Posterior cingulate gyrus (tissue), 11 donors: ENCODE measurements at regions not wholly inside any gene's neighbourhood (a gene's known extent, or its start where the extent isn't known, plus 50 kb on each side); places are given as distances from the start of the nearest gene placed in this dataset.

Experiments
- DNase-seq, 10 donors: peaks; one replicate each; pipeline versions ENCODE4 v3.0.0 to v3.0.0-alpha.2; 2020 to 2021; ENCODE audit warnings: mixed read lengths in 3 of 10
- intact Hi-C: fragments of 100-400 bp; cut with DNase I; formaldehyde crosslinking; loops from one replicate; pipeline ENCODE4 v1.15.1; 2023

GRCh38 chr3:118818386-118818785, 216.3 kb downstream of the IGSF11 start:
- intact Hi-C loops, result no loop called here

DNA sequence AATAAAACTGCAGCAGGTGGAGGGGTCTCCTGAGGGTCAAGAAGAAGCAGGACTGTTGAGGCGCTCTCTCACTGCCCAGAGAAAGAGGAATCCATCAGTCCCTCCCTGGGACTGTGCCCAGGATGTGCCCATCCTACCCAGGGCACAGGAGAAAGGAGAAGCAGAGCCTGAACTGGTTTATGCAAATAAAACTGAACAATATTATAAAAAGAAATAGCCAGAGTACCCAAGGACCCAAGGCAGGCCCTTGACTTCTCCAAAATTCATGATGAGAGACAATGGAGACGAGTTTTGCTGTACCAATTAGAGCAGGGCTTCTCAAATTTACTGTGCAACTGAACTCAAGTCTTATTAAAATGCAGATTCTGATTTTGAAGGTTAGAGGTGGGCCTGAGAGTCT, 211.0 kb downstream of the IGSF11 start:
- DNase-seq, result no peak
- intact Hi-C loops, result no loop called here

More at GRCh38 chr3:118818386-118818785, 216.3 kb downstream of the IGSF11 start:
- DNase-seq, result no peak

DNA sequence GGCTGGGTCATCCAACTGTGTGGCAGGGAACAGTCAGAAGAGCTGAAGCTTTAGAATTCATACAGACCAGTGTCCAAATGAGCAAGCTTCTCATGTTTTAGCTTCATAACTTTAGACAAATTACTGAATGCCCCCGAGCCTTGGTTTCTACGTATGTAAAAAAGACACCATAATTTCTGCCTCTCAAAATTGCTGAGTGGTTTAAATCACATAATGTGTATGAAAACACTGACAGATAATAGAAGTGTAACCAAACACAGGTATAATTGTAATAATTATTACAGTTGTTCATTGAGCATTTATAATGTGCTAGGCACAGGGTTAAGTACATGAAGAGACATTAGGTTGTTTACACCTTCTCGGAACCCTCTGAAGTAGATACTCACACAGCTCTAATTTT, 207.2 kb downstream of the IGSF11 start:
- DNase-seq, result no peak
- intact Hi-C loops, result no loop called here

- intact Hi-C loops, result no loop called here
Measured at GRCh38 chr3:118828351-118828750, 206.3 kb downstream of the IGSF11 start.

GRCh38 chr3:118833075-118833474, 201.6 kb downstream of the IGSF11 start:
- no peak for DNase-seq
- intact Hi-C loops, result no loop called here

More at GRCh38 chr3:118828351-118828750, 206.3 kb downstream of the IGSF11 start:
- no peak for DNase-seq

DNA sequence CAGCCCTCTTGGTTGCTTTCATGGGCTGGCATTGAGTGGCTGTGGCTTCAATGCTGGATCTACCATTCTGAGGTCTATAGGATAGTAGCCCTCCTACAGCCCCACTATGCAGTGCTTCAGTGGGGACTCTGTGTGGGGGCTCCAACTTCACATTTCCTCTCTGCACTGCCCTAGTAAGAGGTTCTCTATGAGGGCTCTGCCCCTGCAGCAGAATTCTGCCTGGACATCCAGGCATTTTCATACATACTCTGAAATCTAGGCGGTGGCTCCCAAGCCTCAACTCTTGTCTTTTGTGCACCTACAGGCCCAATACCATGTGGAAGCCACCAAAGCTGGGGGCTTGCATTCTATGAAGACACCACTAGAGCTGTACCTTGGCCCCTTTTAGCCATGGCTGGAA, 195.8 kb downstream of the IGSF11 start:
- intact Hi-C loops, result no loop called here
- DNase-seq, result no peak

- DNase-seq, result no peak
Measured at GRCh38 chr3:118842147-118842863, 192.3 kb downstream of the IGSF11 start.

DNA sequence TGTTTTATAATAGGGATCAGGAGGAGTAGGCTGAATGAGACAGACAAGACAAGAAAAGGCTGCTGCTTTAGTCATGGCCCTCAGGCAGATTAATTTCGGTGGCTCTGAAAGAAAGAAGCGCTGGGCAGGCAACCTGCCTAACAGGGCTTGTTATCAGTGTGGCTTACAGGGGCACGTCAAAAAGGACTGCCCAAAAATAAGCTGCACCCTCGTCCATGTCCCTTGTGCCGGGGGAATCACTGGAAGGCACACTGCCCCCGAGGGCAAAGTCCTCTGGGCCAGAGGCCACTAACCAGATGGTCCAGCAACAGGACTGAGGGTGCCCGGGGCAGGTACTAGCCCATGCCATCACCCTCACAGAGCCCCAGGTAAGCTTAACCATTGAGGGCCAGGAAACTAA, 188.5 kb downstream of the IGSF11 start:
- intact Hi-C loops, result no loop called here
- DNase-seq, result no peak

More at GRCh38 chr3:118842147-118842863, 192.3 kb downstream of the IGSF11 start:
- intact Hi-C loops, result no loop called here
